ENCODE measurements at regions not wholly inside any gene's neighbourhood (a gene's known extent, or its start where the extent isn't known, plus 50 kb on each side); places are given as distances from the start of the nearest gene placed in this dataset.

DNA sequence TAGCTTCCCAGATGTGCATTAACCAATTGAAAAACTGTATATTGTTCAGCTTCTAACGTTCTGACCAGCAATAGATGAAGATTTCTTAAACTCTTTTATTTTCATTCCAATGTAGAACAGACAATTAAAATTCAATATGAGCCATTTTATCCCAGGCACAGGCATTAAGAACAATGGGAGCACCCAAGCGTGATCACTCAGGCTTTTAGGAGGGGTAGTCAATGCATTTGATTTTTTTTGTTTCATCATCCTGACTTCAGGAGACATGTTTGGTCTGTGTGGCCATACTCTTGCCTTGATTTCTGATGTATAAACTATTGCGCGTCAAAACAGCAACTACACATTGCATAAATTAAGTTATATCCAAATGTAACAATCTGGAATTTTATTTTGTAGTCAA is 653.0 kb upstream of the RORB start:
- POLR2A ChIA-PET: no interaction called here
- DNase-seq (ENCODE audit: extremely low spot score): no peak
- TF ChIP-seq, protein P1, sequence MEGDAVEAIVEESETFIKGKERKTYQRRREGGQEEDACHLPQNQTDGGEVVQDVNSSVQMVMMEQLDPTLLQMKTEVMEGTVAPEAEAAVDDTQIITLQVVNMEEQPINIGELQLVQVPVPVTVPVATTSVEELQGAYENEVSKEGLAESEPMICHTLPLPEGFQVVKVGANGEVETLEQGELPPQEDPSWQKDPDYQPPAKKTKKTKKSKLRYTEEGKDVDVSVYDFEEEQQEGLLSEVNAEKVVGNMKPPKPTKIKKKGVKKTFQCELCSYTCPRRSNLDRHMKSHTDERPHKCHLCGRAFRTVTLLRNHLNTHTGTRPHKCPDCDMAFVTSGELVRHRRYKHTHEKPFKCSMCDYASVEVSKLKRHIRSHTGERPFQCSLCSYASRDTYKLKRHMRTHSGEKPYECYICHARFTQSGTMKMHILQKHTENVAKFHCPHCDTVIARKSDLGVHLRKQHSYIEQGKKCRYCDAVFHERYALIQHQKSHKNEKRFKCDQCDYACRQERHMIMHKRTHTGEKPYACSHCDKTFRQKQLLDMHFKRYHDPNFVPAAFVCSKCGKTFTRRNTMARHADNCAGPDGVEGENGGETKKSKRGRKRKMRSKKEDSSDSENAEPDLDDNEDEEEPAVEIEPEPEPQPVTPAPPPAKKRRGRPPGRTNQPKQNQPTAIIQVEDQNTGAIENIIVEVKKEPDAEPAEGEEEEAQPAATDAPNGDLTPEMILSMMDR (IDR thresholded peaks at IDR 0.05; ENCODE audit: control extremely low read depth, extremely low read depth, low read depth, missing control alignments): no peak
- CTCF ChIA-PET: no interaction called here

DNA sequence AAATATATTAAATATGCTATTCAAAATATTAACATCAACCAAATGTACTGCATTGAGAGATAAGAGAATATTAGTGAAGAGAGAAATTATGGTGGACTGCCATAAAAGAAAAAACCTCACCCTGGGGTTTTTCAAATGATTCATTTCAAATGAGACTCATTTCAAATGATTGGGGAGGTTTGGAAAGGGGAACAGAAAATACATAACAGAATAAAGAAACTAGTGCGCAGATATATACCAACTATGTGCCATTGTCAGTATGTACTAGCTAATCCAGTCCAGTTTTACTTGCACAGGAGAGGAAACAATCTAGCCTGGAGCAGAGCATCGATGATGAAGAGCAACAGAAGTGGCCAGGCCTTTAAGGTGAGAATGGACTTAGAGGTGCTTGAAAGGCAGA is 651.6 kb upstream of the RORB start:
- POLR2A ChIA-PET: no interaction called here
- DNase-seq (ENCODE audit: extremely low spot score): peak; percentile 7
- CTCF ChIA-PET: interaction anchor here (1.2 to 1.3 kb wide), 2 partner anchors 8 to 23 kb away, joined by 3 read pairs; no protein-coding TSS in a partner anchor
- TF ChIP-seq, protein P1 (IDR thresholded peaks at IDR 0.05; ENCODE audit: control extremely low read depth, extremely low read depth, low read depth, missing control alignments): no peak

DNA sequence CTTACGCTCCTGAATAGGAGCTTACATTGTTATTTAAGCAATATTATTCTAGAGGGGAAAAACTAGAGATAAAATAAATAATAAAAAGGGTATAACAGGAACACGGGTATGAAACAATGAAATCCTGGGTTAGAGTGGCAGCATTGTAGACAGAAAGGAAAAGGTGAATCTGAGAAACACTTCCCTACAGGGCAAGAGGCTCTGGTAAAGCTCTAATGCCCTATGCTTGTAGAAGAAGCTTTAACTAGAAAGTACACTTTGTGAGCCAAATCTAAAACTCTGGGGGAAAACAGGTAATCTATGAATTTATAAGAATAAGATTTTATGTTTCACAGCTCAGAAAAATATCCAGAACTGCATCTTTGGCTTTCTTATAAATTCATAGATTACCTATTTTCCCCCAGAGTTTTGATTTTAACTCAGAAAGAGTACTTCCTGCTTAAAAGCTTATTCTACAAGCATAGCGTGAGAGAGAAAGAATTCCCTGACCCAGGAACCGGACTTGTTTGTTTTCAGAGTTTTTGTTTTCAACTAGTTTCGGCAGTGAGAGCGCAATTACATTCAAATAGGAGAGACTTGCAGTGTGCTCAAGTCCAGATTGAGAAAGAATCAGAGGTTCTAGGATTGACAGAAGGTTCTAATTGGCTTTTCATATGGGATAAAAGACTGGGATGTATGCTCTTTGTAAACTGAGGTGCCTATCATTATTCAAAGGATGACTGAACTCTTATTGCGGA is 651.0 kb upstream of the RORB start:
- TF ChIP-seq, protein P1 (IDR thresholded peaks at IDR 0.05; ENCODE audit: control extremely low read depth, extremely low read depth, low read depth, missing control alignments): no peak
- no peak for DNase-seq (ENCODE audit: extremely low spot score)
- CTCF ChIA-PET: interaction anchor here (1.2 to 1.3 kb wide), 2 partner anchors 8 to 23 kb away, joined by 3 read pairs; no protein-coding TSS in a partner anchor
- POLR2A ChIA-PET: no interaction called here

DNA sequence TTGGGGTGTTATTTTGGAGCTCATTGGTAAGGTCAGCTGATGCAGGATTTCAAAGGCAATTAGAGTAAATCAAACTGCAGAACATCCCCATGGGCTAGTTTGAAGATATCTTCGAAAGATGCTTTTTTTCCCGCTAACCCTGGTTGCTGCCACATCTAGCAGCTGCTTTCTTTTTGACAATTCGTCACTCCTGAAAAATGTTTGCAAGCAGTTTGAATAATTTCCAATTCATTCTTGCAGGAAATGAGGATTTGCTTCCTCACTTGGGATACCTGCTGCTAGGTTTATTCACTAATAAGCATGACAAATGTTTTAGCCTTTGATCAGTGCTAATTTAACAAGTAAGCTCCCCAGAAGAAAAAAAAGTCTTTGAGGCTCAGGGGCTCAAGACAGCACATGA is 649.6 kb upstream of the RORB start:
- TF ChIP-seq, protein P1 (IDR thresholded peaks at IDR 0.05; ENCODE audit: control extremely low read depth, extremely low read depth, low read depth, missing control alignments): no peak
- CTCF ChIA-PET: interaction anchor here (0.9 kb wide), 1 partner anchor 9 kb away, joined by 3 read pairs; no protein-coding TSS in a partner anchor
- DNase-seq (ENCODE audit: extremely low spot score): no peak
- POLR2A ChIA-PET: no interaction called here

DNA sequence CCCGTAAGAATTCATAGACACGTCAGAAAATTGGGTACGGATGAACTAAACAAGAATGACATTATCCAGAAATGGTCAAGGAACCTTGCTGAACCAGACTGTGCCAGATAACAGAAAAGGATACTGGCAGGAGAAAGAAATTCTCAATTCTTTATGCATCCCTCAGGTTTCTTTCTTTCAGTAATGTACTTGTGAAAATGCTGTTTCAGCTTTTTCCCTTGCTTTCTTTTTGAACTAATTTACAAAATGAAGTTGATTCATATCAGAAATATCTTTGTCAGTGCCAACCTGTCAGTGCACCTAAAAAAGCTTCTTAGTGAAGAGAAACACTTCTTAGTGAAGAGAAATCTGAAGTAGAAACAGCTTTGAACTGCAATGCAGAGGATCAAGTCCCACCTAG is 643.6 kb upstream of the RORB start:
- CTCF ChIA-PET: interaction anchor here (0.9 to 1.2 kb wide), 3 partner anchors 8 to 17 kb away, joined by 3 to 4 read pairs (median 3); no protein-coding TSS in a partner anchor

DNA sequence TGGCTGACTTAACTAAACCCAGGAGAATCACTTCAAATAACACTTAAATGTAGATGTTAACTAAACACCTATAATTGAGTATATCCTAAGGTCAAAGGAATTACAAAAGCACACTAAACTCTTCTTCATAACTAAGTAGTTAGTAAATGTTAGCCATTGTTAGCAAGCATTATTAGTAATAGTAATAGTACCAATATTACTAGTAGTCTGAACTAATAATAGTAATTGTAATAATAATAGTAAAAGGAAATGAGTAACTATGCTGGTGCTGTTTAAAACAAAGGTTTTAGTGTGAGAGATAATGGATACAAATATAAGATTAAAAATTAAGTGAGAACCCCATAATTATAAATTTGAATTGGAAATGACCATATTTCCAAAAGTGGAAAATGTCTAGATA is 641.9 kb upstream of the RORB start:
- ChIA-PET POLR2A (no interaction called here), CTCF (no interaction called here)
- TF ChIP-seq, protein P1 (IDR thresholded peaks at IDR 0.05; ENCODE audit: control extremely low read depth, extremely low read depth, low read depth, missing control alignments): no peak
- no peak for DNase-seq (ENCODE audit: extremely low spot score)

More for the DNA sequence above, 643.6 kb upstream of the RORB start:
- TF ChIP-seq, protein P1 (IDR thresholded peaks at IDR 0.05; ENCODE audit: control extremely low read depth, extremely low read depth, low read depth, missing control alignments): no peak
- POLR2A ChIA-PET: no interaction called here
- DNase-seq (ENCODE audit: extremely low spot score): no peak
